Hematopoietic multipotent progenitor cell treated with erythropoietin and hydrocortisone succinate and interleukin-3 and kit ligand, for 17 days (in vitro differentiated cells): ENCODE measurements at regions not wholly inside any gene's neighbourhood (a gene's known extent, or its start where the extent isn't known, plus 50 kb on each side); places are given as distances from the start of the nearest gene placed in this dataset.
"Not testable (repeated sequence)": the region's sequence is repeated elsewhere in the genome, so short reads cannot be mapped to it uniquely, and the experiment has no call there.

Source experiments
- DNase-seq: peaks from one replicate; pipeline ENCODE4 v3.0.0-alpha.2; 2015; ENCODE audit warnings: low spot score

- DNase-seq, result no peak
These were observed 285.9 kb downstream of the BMP4 start for GRCh38 chr14:53670701-53671100.

GRCh38 chr14:53668897-53669296 is 287.7 kb downstream of the BMP4 start:
- DNase-seq, result no peak

GRCh38 chr14:53663709-53664108 is 292.9 kb downstream of the BMP4 start:
- DNase-seq, result no peak

GRCh38 chr14:53655080-53655785 is 301.4 kb downstream of the BMP4 start:
- no peak for DNase-seq

- no peak for DNase-seq
These were observed 304.6 kb downstream of the BMP4 start for GRCh38 chr14:53652068-53652467.

- no peak for DNase-seq
These were observed 305.4 kb downstream of the BMP4 start for GRCh38 chr14:53651096-53651740.

- DNase-seq, result no peak
These were observed 309.7 kb downstream of the BMP4 start for GRCh38 chr14:53646925-53647324.

- DNase-seq, result no peak
These were observed 315.9 kb downstream of the BMP4 start for GRCh38 chr14:53640695-53641094.

GRCh38 chr14:53638966-53639365 is 317.7 kb downstream of the BMP4 start:
- no peak for DNase-seq

GRCh38 chr14:53634793-53635192 is 321.8 kb downstream of the BMP4 start:
- DNase-seq, result no peak

- no peak for DNase-seq
These were observed 326.3 kb downstream of the BMP4 start for GRCh38 chr14:53630336-53630735.

- no peak for DNase-seq
These were observed 327.7 kb downstream of the BMP4 start for GRCh38 chr14:53628732-53629430.

GRCh38 chr14:53628261-53628660 is 328.4 kb downstream of the BMP4 start:
- no peak for DNase-seq

GRCh38 chr14:53626761-53627160 is 329.9 kb downstream of the BMP4 start:
- DNase-seq, result no peak

GRCh38 chr14:53622447-53622846 is 334.2 kb downstream of the BMP4 start:
- DNase-seq, result no peak

GRCh38 chr14:53621921-53622320 is 334.7 kb downstream of the BMP4 start:
- no peak for DNase-seq

- DNase-seq, result no peak
These were observed 335.2 kb downstream of the BMP4 start for GRCh38 chr14:53621433-53621832.

- no peak for DNase-seq
These were observed 335.7 kb downstream of the BMP4 start for GRCh38 chr14:53620890-53621289.

- DNase-seq, result no peak
These were observed 336.3 kb downstream of the BMP4 start for GRCh38 chr14:53620317-53620716.

GRCh38 chr14:53619691-53620231 is 336.9 kb downstream of the BMP4 start:
- no peak for DNase-seq

- not testable (repeated sequence) for DNase-seq
These were observed 340.1 kb downstream of the BMP4 start for GRCh38 chr14:53616536-53616935.

GRCh38 chr14:53615252-53615651 is 341.4 kb downstream of the BMP4 start:
- no peak for DNase-seq
